ENCODE measurements at regions not wholly inside any gene's neighbourhood (a gene's known extent, or its start where the extent isn't known, plus 50 kb on each side); places are given as distances from the start of the nearest gene placed in this dataset.

- no peak for DNase-seq
Observed at GRCh38 chr4:181905708-181906107, 337.5 kb upstream of the TENM3 start.

- no peak for DNase-seq
Observed at GRCh38 chr4:181908168-181908567, 335.0 kb upstream of the TENM3 start.

- DNase-seq, result no peak
Observed at GRCh38 chr4:181909368-181909767, 333.8 kb upstream of the TENM3 start.

- DNase-seq, result no peak
Observed at GRCh38 chr4:181911420-181911819, 331.8 kb upstream of the TENM3 start.

DNA sequence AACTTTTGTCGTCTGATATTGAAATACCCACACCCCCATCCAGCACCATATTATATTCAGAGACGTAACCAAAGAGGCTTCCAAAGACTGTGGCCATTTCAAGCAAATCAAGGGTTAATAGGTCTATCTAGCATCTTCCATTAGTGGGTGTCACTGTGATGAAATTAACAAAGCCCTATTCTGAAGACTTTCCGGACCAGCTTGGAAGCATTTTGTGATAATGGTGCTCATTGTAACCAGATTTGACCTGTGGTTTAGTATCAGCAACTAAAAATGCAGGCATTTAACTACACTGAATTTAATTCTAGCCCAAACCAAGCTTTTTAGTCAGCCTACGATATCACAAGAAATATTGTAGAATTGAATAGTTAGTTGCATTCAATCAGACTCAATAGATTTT, 309.7 kb upstream of the TENM3 start:
- DNase-seq, result no peak

- DNase-seq, result no peak
Observed at GRCh38 chr4:181938631-181939030, 304.6 kb upstream of the TENM3 start.

GRCh38 chr4:181939199-181939945, 303.8 kb upstream of the TENM3 start:
- no peak for DNase-seq

- DNase-seq, result no peak
Observed at GRCh38 chr4:181944527-181944926, 298.7 kb upstream of the TENM3 start.

DNA sequence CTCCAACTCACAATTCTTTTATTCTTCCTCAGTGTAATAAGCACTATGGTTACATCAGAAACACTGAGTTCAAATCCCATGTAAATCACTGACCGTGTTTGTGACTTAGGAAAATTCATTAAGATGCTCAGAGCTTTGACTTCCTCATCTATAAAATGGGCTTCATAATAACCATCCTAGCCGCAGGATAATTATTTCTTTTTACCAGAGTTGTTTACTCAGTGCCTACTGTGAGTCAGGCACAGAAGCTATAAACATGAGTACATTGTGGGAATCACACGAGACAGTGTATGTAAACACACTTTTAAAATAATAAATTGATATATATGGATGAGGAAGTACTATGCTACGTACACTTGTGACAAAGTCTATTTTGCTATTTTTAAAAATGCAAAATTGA, 296.3 kb upstream of the TENM3 start:
- no peak for DNase-seq

- no peak for DNase-seq
Observed at GRCh38 chr4:181948839-181949382, 294.3 kb upstream of the TENM3 start.

- no peak for DNase-seq
Observed at GRCh38 chr4:181949704-181950312, 293.4 kb upstream of the TENM3 start.

DNA sequence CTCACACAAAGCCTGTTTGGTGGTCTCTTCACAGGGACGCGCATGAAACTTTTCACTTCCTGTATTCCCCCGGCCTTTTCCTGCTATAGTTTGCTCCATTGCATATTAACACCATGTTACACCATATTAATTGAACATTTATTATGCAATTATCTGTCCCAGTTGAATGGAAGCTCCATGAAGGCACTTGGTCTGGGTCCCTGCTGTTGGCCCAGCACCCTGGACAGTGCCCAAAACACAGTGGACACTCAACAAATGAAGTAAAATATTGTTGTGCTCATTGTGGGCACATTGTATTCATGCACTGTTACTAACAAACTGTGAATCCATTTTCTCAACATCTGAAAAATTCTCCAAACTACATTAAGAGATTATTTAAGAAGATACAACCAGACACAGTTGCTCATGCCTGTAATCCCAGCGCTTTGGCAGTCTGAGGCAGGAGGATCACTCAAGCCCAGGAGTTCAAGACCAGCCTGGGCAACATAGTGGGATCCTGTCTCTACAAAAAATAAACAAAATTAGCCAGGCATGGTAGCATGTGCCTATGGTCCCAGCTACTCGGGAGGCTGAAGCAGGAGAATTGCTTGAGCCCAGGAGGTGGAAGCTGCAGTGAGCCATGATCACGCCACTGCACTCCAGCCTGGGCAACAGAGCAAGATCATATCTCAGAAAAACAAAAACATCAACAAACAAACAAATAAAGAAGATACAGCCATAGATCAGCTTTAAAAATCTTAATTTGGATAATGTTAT, 292.7 kb upstream of the TENM3 start:
- DNase-seq, result no peak

- no peak for DNase-seq
Observed at GRCh38 chr4:181951265-181951664, 291.9 kb upstream of the TENM3 start.

GRCh38 chr4:181952478-181952877, 290.7 kb upstream of the TENM3 start:
- DNase-seq, result no peak

- DNase-seq, result no peak
Observed at GRCh38 chr4:181956512-181956911, 286.7 kb upstream of the TENM3 start.

GRCh38 chr4:181957088-181957487, 286.1 kb upstream of the TENM3 start:
- no peak for DNase-seq

- no peak for DNase-seq
Observed at GRCh38 chr4:181958446-181958845, 284.8 kb upstream of the TENM3 start.

DNA sequence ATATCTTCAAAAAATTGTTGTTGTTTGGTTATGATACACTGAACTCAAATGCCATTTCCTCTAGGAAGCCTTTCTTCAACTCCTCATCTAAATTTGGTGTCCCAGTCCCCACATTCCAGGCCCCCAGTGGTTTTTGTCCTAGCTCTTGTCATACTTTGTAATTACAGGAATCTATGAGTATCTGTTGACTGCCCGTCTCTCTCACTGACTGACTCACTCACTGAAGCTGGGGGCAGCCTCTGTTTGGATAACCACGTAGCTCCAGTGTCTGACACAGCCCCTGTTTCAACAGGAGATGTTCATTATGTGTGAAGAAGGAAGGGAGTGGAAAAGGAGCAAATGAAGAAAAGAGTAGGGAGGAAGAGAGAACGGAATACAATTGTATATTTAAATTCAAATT, 284.1 kb upstream of the TENM3 start:
- no peak for DNase-seq

- no peak for DNase-seq
Observed at GRCh38 chr4:181960384-181960783, 282.8 kb upstream of the TENM3 start.

DNA sequence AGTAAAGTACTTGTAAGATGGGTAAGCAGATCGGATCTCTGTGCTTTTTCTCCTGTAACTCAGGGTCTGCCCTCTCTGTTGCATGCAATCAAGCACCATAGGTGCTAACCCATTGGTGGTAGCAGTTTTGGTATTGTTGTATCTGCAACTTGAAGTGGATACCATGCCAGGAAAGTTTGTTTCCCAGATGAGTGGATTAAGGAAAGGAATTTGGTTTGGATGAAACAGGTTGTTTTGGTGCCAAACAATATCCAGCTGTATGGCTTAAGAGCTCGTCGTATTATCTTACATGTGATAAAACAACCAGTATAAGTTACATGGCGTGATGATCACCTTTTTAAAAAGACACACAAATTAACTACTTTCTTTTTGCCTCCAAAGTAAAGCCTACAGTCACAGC, 280.9 kb upstream of the TENM3 start:
- no peak for DNase-seq

- no peak for DNase-seq
Observed at GRCh38 chr4:181964731-181965130, 278.5 kb upstream of the TENM3 start.

DNA sequence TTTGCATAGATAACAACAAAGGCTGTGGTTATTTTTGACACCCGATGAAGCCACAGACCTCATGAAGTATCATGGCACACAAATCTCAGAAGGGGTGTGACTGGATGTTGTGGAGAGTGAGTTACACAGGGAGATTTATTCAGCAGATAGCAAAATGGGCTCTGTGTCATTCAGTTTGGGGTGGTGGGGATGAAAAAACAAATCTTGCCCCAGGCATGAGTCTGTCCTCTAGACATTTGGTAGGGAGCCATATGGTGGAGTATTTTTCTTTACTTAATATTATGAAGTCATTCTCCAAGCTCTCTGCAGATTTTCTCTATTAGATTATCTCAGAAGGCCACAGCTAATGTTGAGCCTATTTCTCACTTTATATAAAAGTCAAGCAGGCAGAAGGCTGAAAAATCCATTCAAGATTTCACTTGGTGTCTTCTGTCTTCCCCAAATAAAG, 277.1 kb upstream of the TENM3 start:
- DNase-seq, result no peak

- DNase-seq, result no peak
Observed at GRCh38 chr4:181967401-181967800, 275.8 kb upstream of the TENM3 start.

- DNase-seq, result no peak
Observed at GRCh38 chr4:181968371-181968770, 274.8 kb upstream of the TENM3 start.
